ENCODE measurements at regions not wholly inside any gene's neighbourhood (a gene's known extent, or its start where the extent isn't known, plus 50 kb on each side); places are given as distances from the start of the nearest gene placed in this dataset.
"Not testable (repeated sequence)": the region's sequence is repeated elsewhere in the genome, so short reads cannot be mapped to it uniquely, and the experiment has no call there.

GRCh38 chr2:111535404-111535803, 348.6 kb downstream of the ANAPC1 start:
- Histone ChIP-seq H3K79me2 (ENCODE audit: low read length) (no peaks in the 10 kb centered on the region), H4K20me1 (ENCODE audit: insufficient read depth, low read length) (no peaks in the 10 kb centered on the region), H3K9me3 (ENCODE audit: insufficient read depth, low read length) (0 out of 2 replicates have a peak, but pooled peaks cover 3% of the 10 kb centered on the region), H3K9ac (ENCODE audit: low read length) (peak overlapping the region; percentile 45), H3K27ac (ENCODE audit: low read length) (peak overlapping the region; percentile 95), H3K4me3 (ENCODE audit: low read length) (peak overlapping the region; percentile 34), H3K4me2 (ENCODE audit: low read length) (peak overlapping the region; percentile 42), H3K27me3 (ENCODE audit: low read depth, low read length) (no peaks in the 10 kb centered on the region), H3K4me1 (ENCODE audit: low read length) (peaks cover 46% of the 10 kb centered on the region), H3K36me3 (replicated peaks; ENCODE audit: low read depth, low read length) (peaks cover 10% of the 10 kb centered on the region), H2AFZ (ENCODE audit: low read depth, low read length) (no peak overlapping the region)
- TF ChIP-seq EZH2phosphoT487 (IDR thresholded peaks at IDR 0.05; ENCODE audit: low read depth) (no peak), CTCF (IDR thresholded peaks at IDR 0.05; ENCODE audit: low read depth, low read length) (no peak)

- Histone ChIP-seq H3K27me3 (ENCODE audit: low read depth, low read length) (no peaks in the 10 kb centered on the region), H3K27ac (ENCODE audit: low read length) (no peak overlapping the region), H3K4me3 (ENCODE audit: low read length) (no peak overlapping the region), H3K4me1 (ENCODE audit: low read length) (peaks cover 35% of the 10 kb centered on the region), H3K79me2 (ENCODE audit: low read length) (no peaks in the 10 kb centered on the region), H4K20me1 (ENCODE audit: insufficient read depth, low read length) (no peaks in the 10 kb centered on the region), H3K9me3 (ENCODE audit: insufficient read depth, low read length) (0 out of 2 replicates have a peak, but pooled peaks cover 3% of the 10 kb centered on the region), H2AFZ (ENCODE audit: low read depth, low read length) (no peak overlapping the region), H3K4me2 (ENCODE audit: low read length) (no peak overlapping the region), H3K9ac (ENCODE audit: low read length) (no peak overlapping the region), H3K36me3 (replicated peaks; ENCODE audit: low read depth, low read length) (peaks cover 10% of the 10 kb centered on the region)
- TF ChIP-seq CTCF (IDR thresholded peaks at IDR 0.05; ENCODE audit: low read depth, low read length) (no peak), EZH2phosphoT487 (IDR thresholded peaks at IDR 0.05; ENCODE audit: low read depth) (no peak)
Measured at GRCh38 chr2:111537078-111537655, 346.8 kb downstream of the ANAPC1 start.

- peaks cover 18% of the 10 kb centered on the region for H3K4me1 ChIP-seq (ENCODE audit: low read length)
- not testable (repeated sequence) for H2AFZ ChIP-seq (ENCODE audit: low read depth, low read length); H3K9me3 ChIP-seq (ENCODE audit: insufficient read depth, low read length); H3K36me3 ChIP-seq (replicated peaks; ENCODE audit: low read depth, low read length); H3K27me3 ChIP-seq (ENCODE audit: low read depth, low read length); H3K4me3 ChIP-seq (ENCODE audit: low read length); H4K20me1 ChIP-seq (ENCODE audit: insufficient read depth, low read length); H3K27ac ChIP-seq (ENCODE audit: low read length); H3K79me2 ChIP-seq (ENCODE audit: low read length); H3K9ac ChIP-seq (ENCODE audit: low read length); H3K4me2 ChIP-seq (ENCODE audit: low read length)
Measured at GRCh38 chr2:111539991-111540390, 344.0 kb downstream of the ANAPC1 start.

- H3K9me3 ChIP-seq (ENCODE audit: insufficient read depth, low read length); H3K79me2 ChIP-seq (ENCODE audit: low read length); H3K36me3 ChIP-seq (replicated peaks; ENCODE audit: low read depth, low read length); H3K4me3 ChIP-seq (ENCODE audit: low read length); H4K20me1 ChIP-seq (ENCODE audit: insufficient read depth, low read length); H2AFZ ChIP-seq (ENCODE audit: low read depth, low read length); H3K27me3 ChIP-seq (ENCODE audit: low read depth, low read length); H3K9ac ChIP-seq (ENCODE audit: low read length); H3K27ac ChIP-seq (ENCODE audit: low read length); H3K4me2 ChIP-seq (ENCODE audit: low read length): not testable (repeated sequence)
- H3K4me1 ChIP-seq (ENCODE audit: low read length): peaks cover 19% of the 10 kb centered on the region
Measured at GRCh38 chr2:111542120-111542774, 341.7 kb downstream of the ANAPC1 start.

GRCh38 chr2:111544006-111544405, 340.0 kb downstream of the ANAPC1 start:
- H3K4me3 ChIP-seq (ENCODE audit: low read length); H3K27ac ChIP-seq (ENCODE audit: low read length); H4K20me1 ChIP-seq (ENCODE audit: insufficient read depth, low read length); H3K79me2 ChIP-seq (ENCODE audit: low read length); H3K36me3 ChIP-seq (replicated peaks; ENCODE audit: low read depth, low read length); H3K9me3 ChIP-seq (ENCODE audit: insufficient read depth, low read length); H3K4me2 ChIP-seq (ENCODE audit: low read length); H3K27me3 ChIP-seq (ENCODE audit: low read depth, low read length); H3K9ac ChIP-seq (ENCODE audit: low read length); H2AFZ ChIP-seq (ENCODE audit: low read depth, low read length): not testable (repeated sequence)
- H3K4me1 ChIP-seq (ENCODE audit: low read length): peaks cover 26% of the 10 kb centered on the region

GRCh38 chr2:111545723-111546431, 338.1 kb downstream of the ANAPC1 start:
- H3K27ac ChIP-seq (ENCODE audit: low read length): peak overlapping the region; percentile 83
- not testable (repeated sequence) for H2AFZ ChIP-seq (ENCODE audit: low read depth, low read length); H3K36me3 ChIP-seq (replicated peaks; ENCODE audit: low read depth, low read length); H3K27me3 ChIP-seq (ENCODE audit: low read depth, low read length); H4K20me1 ChIP-seq (ENCODE audit: insufficient read depth, low read length); H3K4me3 ChIP-seq (ENCODE audit: low read length); H3K79me2 ChIP-seq (ENCODE audit: low read length); H3K9me3 ChIP-seq (ENCODE audit: insufficient read depth, low read length); H3K9ac ChIP-seq (ENCODE audit: low read length)
- peak overlapping the region; percentile 50 for H3K4me2 ChIP-seq (ENCODE audit: low read length)
- H3K4me1 ChIP-seq (ENCODE audit: low read length): peaks cover 20% of the 10 kb centered on the region

- not testable (repeated sequence) for H3K79me2 ChIP-seq (ENCODE audit: low read length); H3K36me3 ChIP-seq (replicated peaks; ENCODE audit: low read depth, low read length); H3K4me3 ChIP-seq (ENCODE audit: low read length); H3K9ac ChIP-seq (ENCODE audit: low read length); H4K20me1 ChIP-seq (ENCODE audit: insufficient read depth, low read length); H3K9me3 ChIP-seq (ENCODE audit: insufficient read depth, low read length); H2AFZ ChIP-seq (ENCODE audit: low read depth, low read length); H3K27me3 ChIP-seq (ENCODE audit: low read depth, low read length)
- H3K4me1 ChIP-seq (ENCODE audit: low read length): peaks cover 20% of the 10 kb centered on the region
- H3K4me2 ChIP-seq (ENCODE audit: low read length): peak overlapping the region; percentile 50
- H3K27ac ChIP-seq (ENCODE audit: low read length): peak overlapping the region; percentile 83
Measured at GRCh38 chr2:111546578-111546977, 337.4 kb downstream of the ANAPC1 start.

Measured in OCI-LY3 (cell line).